ENCODE measurements at regions not wholly inside any gene's neighbourhood (a gene's known extent, or its start where the extent isn't known, plus 50 kb on each side); places are given as distances from the start of the nearest gene placed in this dataset.
A peak's percentile ranks its signal among the peaks of the same experiment; 100 is the strongest.

DNA sequence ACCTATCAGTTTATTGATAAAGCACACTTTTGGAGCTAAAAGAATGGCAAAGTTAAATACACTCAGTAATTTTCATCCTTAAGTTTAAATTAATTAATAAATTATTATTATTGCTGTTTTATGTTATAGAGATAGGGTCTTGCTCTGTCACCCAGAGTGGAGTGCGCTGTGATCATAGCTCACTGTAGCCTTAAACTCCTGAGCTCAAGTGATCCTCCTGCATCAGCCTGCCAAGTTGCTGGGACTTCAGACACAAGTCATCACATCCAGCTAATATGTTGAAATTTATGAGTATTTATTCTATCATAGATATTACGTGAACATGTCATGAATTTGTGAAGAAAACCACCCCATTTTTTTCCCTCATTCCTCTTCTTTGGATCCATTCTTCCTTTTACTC lies 64.2 kb downstream of the GJA1 start:
- DNase-seq (ENCODE audit: low spot score) = no peak

DNA sequence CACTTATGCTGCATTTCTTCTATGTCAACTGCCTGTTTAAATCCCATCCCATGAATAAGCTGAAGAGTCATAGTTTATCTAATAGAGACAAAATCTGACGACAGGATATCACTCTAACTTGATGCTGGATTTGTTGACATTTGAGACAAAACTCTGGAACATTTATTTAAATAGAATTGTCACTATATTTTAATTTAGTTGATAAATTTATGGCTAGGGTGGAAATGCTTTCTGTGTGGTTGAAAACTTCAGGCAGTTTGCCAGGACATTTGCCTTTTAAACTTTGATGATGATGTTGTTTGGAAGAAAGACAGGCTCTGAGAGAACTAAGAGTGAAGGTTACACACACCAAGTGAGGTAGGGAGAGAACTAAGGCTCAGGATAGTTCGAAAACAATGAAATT lies 68.1 kb downstream of the GJA1 start:
- DNase-seq (ENCODE audit: low spot score) = no peak

DNA sequence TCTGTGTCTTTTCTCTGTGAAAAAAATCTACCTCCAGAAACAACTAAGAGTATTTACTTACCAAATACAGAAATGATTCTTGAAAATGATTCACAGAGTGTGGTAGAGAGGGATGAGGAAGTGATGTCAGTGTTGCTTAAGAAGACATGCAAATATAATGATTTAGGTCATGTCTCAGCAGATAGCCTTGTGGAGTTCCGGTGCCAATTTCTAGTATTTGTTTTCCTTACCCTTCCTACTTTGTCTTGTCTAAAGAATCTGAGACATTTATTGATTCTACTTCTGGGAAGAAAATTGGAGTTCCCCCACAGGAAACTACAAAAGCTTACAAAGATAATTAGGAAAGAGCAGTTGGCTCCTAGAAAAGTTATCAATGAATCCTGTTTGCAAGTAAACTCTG lies 68.8 kb downstream of the GJA1 start:
- peak; percentile 48 for DNase-seq (ENCODE audit: low spot score)

DNA sequence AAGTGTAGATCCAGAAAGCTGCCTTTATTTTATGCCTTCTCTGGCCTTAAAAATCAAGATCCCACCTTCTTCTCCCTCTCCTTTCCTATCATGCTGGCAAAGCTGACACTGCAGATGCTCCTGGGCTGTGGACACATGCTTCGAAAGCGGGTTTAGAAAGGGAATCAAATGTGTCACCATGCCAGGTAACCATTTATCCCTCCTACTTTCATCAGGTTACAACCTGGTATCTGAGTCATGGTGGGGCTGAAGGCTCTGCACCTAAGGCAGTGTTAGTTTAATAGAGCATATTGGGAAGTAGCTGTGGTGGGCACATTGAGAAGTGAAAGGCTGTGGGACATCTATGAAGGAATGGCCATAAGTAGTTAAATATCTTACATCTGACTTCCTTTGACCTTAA lies 69.8 kb downstream of the GJA1 start:
- no peak for DNase-seq (ENCODE audit: low spot score)

DNA sequence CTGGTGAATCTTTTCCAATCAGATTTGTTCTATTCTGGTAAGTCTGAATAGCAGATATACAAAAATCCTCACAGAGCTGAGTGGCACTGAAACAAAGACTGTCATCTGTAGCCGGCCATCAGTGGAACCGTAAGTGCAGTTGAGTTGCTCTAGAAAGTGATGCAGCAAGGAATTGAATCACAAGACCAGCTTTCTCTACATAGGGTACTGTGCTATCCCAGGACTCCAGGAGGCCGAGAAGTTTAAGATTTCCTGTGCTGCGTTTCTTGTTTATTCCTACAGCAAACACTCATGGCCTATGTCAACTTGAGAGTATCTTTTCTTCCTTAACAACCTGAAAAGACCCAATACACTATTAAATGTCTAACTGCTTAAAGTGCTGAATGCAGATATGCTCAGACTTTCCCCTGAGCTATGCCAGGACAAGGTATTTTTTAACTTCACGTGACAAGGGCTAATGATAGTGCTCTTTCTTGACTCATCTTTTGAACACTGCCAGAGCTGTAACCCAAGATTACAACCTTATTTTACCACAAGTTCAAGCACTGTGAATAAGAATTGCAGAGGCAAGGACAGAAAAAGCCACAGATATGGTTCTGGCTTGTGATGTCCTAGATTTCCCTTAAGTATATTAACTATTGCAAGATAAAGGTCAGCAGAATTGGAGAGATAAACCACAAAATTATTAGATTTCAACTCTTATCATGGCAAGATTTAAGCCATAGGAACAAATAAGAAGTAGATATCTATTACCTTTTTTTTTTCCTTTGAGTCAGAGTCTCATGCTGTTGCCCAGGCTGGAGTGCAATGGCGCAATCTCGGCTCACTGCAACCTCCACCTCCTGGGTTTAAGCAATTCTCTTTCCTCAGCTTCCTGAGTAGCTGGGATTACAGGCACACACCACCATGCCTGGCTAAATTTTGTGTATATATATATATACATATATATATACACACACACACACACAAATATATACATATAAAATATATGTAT lies 71.6 kb downstream of the GJA1 start:
- DNase-seq (ENCODE audit: low spot score) = no peak

DNA sequence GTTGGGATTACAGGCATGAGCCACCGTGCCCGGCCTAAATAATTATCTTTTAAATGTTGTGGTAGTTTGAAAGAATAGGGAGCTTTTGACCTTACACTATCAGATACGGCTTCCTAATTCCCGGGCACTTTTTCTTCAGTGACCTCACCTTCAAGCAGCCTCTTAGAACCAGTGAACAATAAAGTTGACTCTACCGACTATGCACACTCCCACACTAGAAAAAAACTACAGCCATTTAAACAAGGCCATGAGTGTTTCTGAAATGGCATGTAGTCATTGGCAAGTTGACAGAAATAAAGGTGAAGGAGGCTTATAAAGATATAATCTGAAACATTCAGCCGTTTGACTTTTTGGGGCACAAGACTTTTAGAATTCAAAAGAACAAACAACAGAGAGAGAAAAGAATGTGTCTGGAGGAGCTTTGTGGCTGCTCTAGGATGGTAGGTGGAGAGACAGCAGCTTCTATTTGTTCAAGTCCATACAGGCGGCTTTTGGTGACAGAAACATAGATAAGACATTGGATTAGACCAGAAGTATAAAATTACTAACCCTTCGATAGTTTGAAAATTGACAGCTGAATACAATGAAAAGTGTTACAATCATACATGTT lies 75.2 kb downstream of the GJA1 start:
- no peak for DNase-seq (ENCODE audit: low spot score)

DNA sequence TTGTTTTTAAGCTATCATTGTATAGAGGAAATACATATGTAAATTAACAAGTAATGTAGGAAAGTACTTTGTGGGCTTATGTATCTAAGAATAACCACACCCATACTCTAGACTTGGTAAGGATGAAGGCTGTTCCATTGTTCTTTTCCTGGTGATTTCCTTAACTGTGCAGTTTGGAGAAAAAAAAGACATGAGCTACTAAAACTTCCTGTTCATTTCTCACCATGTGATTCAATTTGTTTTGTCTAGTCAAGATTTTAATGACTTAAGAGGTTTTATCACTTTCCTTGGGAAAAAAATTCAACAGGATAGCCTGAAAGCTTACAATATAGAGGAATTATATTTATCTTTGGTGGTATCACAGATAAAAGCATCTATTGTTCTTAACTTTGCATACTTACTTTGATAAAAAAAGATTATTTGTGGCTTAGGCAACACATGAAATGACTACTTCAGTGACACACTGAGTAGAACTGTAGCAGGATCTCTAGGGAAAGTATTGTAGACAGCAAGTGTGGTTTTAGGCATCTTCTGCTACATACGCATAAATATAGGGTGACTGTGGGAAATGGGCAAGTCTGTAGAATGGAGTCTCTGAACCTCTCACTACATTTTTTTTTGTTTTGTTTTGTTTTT lies 80.3 kb downstream of the GJA1 start:
- peak; percentile 58 for DNase-seq (ENCODE audit: low spot score)

DNA sequence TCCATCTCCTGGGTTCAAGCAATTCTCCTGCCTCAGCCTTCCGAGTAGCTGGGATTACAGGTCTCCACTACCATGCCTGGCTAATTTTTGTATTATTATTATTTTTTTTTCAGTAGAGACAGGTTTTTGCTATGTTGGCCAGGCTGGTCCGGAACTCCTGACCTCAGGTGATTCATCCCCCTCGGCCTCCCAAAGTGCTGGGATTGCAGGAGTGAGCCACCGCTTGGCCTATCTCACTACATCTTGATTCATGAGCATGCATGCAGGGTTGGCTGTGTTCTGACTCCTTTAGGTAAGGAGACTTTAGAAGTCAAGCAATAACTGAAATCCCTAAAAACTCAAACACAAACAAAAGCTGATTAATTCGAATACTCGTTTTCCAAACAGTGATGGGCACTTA lies 80.9 kb downstream of the GJA1 start:
- DNase-seq (ENCODE audit: low spot score) = no peak

DNA sequence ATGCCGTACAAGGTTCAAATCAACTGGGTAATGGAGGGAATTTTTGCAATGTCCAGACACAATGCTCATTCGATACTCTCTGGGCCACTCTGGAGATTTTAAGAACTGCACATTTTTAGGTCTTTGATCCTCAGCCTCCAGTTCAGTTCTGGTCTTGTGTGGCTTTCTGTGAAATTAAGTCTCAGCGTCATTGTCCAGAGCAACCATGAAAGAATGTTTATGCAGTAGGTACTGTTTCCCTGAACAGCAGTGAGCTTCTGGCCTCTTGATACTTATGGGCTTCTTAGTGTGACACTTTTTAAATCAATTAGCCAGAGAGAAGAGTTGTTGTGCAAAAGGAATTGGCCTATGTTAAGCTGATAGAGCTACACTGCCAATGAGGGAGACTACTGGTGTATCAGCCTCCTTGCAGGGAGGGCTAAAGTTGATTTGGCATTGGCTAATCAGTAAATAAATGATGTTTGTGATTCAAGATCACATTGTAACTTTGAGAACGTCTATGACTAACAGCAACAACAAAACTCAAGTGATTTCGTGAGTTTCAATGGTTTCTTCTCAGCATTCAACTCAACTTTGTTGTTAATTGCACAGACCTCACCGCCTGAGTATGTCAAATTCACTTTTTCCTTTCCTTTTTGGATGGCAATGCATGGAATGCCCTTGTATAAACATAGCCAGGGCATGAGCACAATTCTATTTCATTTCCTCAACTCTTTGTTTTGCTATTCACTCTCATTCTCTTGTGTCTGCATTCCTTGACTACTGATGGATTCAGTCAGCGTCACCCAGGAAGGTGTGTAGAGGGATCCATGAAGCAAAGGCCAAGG lies 85.1 kb downstream of the GJA1 start:
- DNase-seq (ENCODE audit: low spot score) = peak; percentile 62

DNA sequence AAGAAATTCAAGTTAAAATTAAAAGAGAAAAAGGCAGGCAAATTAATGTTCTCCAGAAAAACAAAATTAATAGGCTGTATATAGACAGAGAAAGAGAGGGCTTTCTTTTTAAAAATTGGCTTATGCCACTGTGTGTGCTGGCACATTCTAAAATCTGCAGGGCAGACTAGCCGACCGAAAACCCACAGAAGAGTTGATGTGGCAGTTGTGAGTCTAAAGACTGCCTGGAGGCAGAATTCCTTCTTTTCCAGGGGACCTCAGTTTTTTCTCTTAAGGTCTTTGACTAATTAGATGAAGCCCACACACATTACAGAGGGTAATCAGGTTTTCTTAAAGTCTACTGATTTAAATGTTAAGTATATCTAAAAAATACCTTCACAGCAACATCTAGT lies 85.7 kb downstream of the GJA1 start:
- no peak for DNase-seq (ENCODE audit: low spot score)

DNA sequence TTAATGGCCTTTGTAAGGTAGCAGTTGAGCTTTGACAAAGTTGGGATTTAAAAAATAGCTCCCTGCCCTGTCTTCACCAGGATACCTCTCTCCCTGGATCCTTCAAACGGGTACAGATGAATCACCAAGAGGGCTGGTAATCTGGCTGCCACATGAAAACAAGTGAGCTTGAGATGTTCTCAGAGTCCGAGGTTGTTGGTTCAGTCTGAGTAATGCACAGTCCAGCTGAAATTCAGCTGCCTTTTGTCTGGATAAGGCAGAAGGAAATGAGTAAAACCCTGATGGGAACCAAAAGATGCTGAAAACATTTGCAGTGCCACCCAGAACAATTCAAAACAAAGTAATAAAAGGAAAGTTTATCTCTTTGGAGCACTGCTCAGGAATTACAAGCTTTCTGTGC lies 86.8 kb downstream of the GJA1 start:
- peak; percentile 88 for DNase-seq (ENCODE audit: low spot score)

DNA sequence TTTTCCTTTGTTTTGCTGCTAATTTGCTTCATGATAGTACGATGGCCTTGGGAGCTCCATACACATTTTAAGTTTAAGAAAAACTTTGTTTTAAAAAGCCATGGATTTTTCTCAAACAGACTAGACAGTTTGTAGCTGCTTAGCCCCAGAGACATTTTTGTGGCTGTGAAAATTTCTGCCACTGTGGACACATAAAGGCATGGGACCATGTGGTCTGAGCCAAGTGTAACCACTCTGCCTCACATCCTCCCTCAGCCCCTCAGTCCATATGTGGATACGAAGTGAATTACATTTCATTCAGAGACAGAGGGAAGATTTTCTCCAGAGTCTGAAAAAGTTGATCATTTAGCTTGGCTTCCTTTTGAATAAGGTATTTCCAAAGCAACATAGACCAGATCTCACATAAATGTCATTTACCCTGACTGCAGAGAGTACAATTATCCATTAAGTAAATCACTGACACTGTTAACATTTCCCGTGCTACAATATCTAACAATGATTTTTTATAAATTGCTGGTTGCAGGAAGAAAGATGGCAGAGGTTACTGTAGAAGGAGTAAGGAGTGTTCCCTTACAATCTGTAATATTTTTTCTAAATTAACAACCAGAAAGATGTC lies 87.4 kb downstream of the GJA1 start:
- no peak for DNase-seq (ENCODE audit: low spot score)

DNA sequence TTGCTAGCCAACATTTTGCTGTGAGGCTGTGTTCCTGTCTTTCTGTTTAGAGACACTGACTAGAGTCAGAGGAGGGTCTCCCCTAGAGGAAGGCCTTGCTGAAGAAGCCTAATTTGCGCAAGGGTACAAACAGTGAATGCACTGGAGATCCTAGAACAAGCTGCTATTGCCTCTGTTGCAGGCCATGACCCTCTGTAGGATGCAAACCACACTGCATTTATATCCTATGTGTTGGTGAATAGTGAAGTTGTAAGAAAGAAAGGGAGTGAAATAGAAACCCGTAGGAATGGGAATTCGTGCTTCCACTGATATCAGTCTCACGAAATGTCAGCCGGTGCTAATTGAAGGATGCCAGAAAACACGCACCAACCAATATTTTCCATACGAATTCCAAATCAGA lies 88.2 kb downstream of the GJA1 start:
- DNase-seq (ENCODE audit: low spot score) = no peak

DNA sequence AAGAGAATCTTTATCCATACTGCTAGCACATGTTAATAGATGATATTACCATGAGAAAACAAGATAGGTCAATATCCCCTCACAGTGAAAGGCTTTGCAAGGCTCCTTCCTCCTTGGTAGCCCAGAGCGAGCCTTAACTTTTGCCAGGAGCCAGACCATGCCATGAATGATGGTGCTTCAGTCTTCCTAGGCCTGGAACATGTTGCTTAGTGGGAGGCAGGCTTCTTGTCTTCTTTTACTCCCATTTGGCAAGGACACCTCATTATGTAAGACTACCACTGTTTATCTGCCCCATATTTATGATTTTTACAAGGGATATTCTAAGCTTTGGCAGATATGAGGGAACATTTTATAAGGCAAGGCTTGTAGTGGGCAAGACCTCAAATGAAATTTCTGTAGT lies 90.8 kb downstream of the GJA1 start:
- DNase-seq (ENCODE audit: low spot score) = no peak

DNA sequence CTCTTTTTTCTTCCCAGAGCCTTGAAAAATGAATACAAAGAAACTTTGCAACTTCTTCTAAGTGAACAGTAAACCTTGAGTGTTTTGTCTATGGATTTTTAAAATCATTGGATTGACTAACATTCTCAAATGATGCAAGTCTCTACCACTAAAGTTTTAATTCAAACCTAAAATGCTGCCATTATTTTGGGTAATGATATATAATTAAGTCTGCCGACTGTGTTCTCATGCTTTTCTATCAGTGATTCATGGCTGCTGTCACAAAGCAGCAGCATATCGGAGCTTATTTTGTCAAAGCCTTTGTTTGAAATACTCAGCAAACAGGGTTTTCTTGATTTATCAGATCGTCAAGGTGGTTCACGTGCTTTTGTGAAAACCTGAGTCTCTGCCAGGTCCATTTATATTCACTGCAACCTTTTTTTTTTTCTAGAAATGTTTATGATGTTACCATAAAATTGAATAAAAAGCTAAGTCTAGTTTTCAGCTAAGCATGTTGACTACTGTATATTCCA lies 96.3 kb downstream of the GJA1 start:
- DNase-seq (ENCODE audit: low spot score) = no peak

DNA sequence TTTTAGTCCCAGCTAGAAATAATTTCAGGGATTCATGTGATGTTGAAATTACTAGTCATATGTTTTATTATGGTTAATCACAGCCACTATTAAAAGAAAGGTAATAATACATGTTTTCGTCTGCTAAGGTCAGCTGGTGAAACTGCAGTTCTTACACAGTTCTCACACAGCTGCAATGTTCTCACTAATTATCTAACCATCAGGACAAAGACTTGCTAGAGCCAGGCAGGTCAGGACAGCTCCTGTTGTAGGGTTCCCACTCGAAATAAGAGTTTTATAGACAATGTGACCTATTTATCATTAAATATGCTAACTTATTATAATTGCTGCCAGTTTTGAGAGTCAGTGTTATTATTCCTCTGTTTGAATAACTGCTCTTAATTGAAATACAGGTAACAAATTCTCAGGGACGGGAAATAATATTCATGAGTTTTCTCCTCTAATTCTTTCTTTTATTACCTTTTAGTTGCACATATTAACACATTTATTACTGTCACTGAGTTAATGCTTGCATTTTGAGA lies 97.9 kb downstream of the GJA1 start:
- no peak for DNase-seq (ENCODE audit: low spot score)

DNA sequence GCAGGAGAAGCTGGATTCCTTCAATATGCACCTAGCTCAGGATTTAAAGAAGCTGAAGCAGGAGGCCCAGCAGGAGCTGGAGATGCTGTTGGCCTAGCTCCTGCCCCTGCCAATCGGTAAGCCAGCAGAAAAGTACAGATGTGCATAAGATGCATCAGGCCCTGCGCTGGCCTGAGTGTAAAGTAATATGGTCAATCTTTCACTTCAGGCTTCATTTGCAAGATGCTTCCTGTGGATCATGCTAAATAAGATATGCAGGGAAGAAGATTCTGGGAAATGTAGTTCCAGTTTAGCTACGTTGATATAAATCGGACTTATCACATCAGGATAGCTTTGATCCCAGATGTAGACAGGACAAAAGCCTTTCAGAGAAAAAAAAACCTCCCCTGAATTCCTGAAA lies 100.3 kb downstream of the GJA1 start:
- DNase-seq (ENCODE audit: low spot score) = no peak

DNA sequence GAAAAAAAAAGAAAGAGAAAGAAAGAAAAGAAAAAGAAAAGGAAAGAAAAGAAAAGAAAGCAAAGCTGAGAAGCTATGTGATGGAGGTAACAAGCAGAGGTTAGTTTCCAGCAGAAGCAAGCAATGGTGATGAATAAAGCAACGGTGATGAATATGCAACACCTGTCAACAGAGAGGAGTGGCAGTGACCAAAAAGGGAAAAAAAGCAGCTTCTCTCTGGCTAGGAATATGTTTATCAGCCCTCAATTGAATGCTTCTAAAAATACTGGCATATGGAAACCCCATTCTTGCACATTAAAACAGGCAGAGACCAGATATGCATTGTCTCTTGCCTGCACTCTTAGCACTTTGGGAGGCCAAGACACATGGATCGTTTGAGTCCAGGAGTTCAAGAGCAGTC lies 100.9 kb downstream of the GJA1 start:
- no peak for DNase-seq (ENCODE audit: low spot score)

DNA sequence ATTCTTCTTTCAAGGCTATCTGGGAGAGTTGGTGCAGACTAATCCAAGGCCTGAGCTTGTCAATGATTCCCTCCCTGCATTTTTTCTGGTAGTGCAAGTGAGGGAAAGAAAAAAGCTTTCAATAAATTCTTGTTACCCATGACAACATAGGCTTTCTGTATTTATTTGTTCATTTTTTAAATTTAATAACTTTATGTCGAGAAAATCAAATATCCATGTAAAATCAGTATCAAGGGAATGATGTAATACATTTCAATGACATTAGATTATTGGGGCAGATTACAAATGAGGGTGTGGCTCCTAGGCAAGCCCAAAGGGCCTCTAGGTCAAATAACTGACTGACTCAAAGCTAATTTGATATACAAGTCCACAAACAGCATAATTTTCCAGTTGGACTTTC lies 104.0 kb downstream of the GJA1 start:
- no peak for DNase-seq (ENCODE audit: low spot score)

DNA sequence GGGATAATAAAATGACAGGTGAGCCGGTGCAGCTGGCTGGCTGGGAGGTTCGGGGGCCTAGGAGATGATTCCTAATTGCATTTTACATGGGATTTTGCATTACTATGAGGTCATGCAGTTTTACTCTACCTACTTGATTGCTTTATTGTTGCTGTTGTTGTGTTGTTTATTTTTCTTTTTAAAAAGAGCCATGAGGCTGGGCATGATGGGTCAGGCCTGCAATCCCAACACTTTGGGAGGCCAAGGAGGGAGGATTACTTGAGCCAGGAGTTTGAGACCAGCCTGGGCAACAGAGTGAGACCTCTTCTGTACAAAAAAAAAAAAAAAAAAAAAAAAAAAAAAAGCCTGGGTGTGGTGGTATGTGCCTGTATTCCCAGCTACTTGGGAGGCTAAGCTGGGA lies 104.8 kb downstream of the GJA1 start:
- no peak for DNase-seq (ENCODE audit: low spot score)

DNA sequence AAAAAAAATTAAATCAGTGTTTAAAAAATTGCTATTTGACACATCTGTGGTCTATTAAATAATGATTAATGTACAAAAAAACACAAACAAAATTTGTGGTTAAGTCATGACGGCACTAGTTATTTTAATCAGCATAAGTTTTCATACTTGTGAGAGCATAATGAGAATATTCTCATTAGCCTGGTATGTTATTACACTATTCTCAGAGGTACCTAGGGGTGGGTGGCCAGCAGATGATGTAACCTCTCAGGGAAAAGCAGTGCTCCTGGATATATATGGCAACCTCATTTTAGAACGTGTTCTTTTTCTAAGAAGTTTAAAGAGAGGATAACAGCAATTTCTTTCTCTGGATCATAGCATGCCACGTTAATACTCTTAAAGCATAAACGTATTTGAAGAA lies 109.2 kb downstream of the GJA1 start:
- DNase-seq (ENCODE audit: low spot score) = no peak
